Loucy (cell line): ENCODE measurements at regions not wholly inside any gene's neighbourhood (a gene's known extent, or its start where the extent isn't known, plus 50 kb on each side); places are given as distances from the start of the nearest gene placed in this dataset.

Source experiments
- H2AFZ ChIP-seq: fragments of 200-600 bp; sonication (generic); 2 replicates; pipeline ENCODE4 v1.6.0; 2016; ENCODE audit warnings: antibody characterized with exemption, mild to moderate bottlenecking, low read length, moderate library complexity
- H3F3A ChIP-seq: fragments of 200-600 bp; 2 replicates; pipeline ENCODE4 v1.6.0; 2016; ENCODE audit warnings: antibody characterized with exemption, low read depth, mild to moderate bottlenecking
- H3K27me3 ChIP-seq: fragments of 200-600 bp; sonication (generic); 2 replicates; pipeline ENCODE4 v1.6.1; 2014; ENCODE audit warnings: low read length, mild to moderate bottlenecking; ENCODE audit not compliant: insufficient read depth, poor library complexity, severe bottlenecking
- H3K36me3 ChIP-seq: fragments of 200-600 bp; sonication (generic); 2 replicates; pipeline ENCODE4 v1.6.1; 2016; ENCODE audit warnings: low read length; ENCODE audit not compliant: insufficient read depth
- H3K4me1 ChIP-seq: fragments of 200-600 bp; sonication (generic); 2 replicates; pipeline ENCODE4 v1.5.1; 2014; ENCODE audit warnings: low read length, mild to moderate bottlenecking; ENCODE audit not compliant: insufficient read depth, poor library complexity, severe bottlenecking
- H3K4me2 ChIP-seq: fragments of 200-600 bp; sonication (generic); 2 replicates; pipeline ENCODE4 v1.6.0; 2014; ENCODE audit warnings: antibody characterized with exemption, low read length, low read depth, mild to moderate bottlenecking; ENCODE audit not compliant: poor library complexity, severe bottlenecking
- H3K4me3 ChIP-seq: fragments of 200-600 bp; sonication (generic); 2 replicates; pipeline ENCODE4 v1.5.1; 2014; ENCODE audit warnings: low read length, mild to moderate bottlenecking, mixed read lengths; ENCODE audit not compliant: poor library complexity, severe bottlenecking
- H3K79me2 ChIP-seq: fragments of 200-600 bp; sonication (generic); 2 replicates; pipeline ENCODE4 v1.6.1; 2014; ENCODE audit warnings: low read length; ENCODE audit not compliant: insufficient read depth
- H3K9ac ChIP-seq: fragments of 200-600 bp; sonication (generic); 2 replicates; pipeline ENCODE4 v1.6.0; 2014; ENCODE audit warnings: mild to moderate bottlenecking, low read depth, low read length, moderate library complexity; ENCODE audit not compliant: poor library complexity, severe bottlenecking
- H3K9me2 ChIP-seq: fragments of 200-600 bp; sonication (generic); replicated peaks from 2 replicates; pipeline ENCODE4 v1.6.1; 2016; ENCODE audit warnings: low read depth, low read length, mixed read lengths
- H3K9me3 ChIP-seq: fragments of 200-600 bp; sonication (generic); 2 replicates; pipeline ENCODE4 v1.6.1; 2014; ENCODE audit warnings: mild to moderate bottlenecking, antibody characterized with exemption, low read length, low read depth; ENCODE audit not compliant: insufficient read depth
- H4K20me1 ChIP-seq: fragments of 200-600 bp; sonication (generic); 2 replicates; pipeline ENCODE4 v1.6.0; 2014; ENCODE audit warnings: antibody characterized with exemption, low read length, mild to moderate bottlenecking; ENCODE audit not compliant: insufficient read depth, poor library complexity, severe bottlenecking
- CTCF ChIP-seq: fragments of 200-600 bp; sonication (generic); conservative IDR thresholded peaks from 2 replicates; pipeline ENCODE4 v1.5.1; 2014; ENCODE audit warnings: mild to moderate bottlenecking, antibody characterized with exemption, low read length
- EZH2phosphoT487 ChIP-seq: fragments of 200-600 bp; IDR thresholded peaks from 2 replicates; pipeline ENCODE4 v1.6.1; 2018; ENCODE audit warnings: antibody characterized with exemption, mild to moderate bottlenecking, moderate library complexity, borderline replicate concordance

GRCh38 chr7:153088601-153089000 lies 329.0 kb downstream of the ACTR3B start:
- H2AFZ ChIP-seq, result no peak overlapping the region
- H3K9ac ChIP-seq, result no peak overlapping the region
- H4K20me1 ChIP-seq, result no peaks in the 10 kb centered on the region
- H3K79me2 ChIP-seq, result no peaks in the 10 kb centered on the region
- no peaks in the 10 kb centered on the region for H3K4me1 ChIP-seq
- peaks cover 7% of the 10 kb centered on the region; the same call in 1 of the 2 replicates for H3K9me3 ChIP-seq
- TF ChIP-seq CTCF, result no peak
- no peak for TF ChIP-seq EZH2phosphoT487
- H3K4me3 ChIP-seq, result no peak overlapping the region
- no peaks in the 10 kb centered on the region for H3F3A ChIP-seq
- H3K4me2 ChIP-seq, result no peak overlapping the region
- H3K9me2 ChIP-seq, result no peaks in the 10 kb centered on the region
- no peaks in the 10 kb centered on the region for H3K36me3 ChIP-seq
- H3K27me3 ChIP-seq, result no peaks in the 10 kb centered on the region

GRCh38 chr7:153090209-153090608 lies 330.7 kb downstream of the ACTR3B start:
- Histone ChIP-seq H3K79me2 (no peaks in the 10 kb centered on the region), H3K4me3 (no peak overlapping the region), H3K4me1 (no peaks in the 10 kb centered on the region), H2AFZ (no peak overlapping the region), H3K4me2 (no peak overlapping the region), H3K9ac (no peak overlapping the region), H3K9me2 (no peaks in the 10 kb centered on the region), H3F3A (no peaks in the 10 kb centered on the region), H3K27me3 (no peaks in the 10 kb centered on the region), H3K36me3 (no peaks in the 10 kb centered on the region), H3K9me3 (peaks cover 12% of the 10 kb centered on the region; the same call in 1 of the 2 replicates), H4K20me1 (no peaks in the 10 kb centered on the region)
- no peak for TF ChIP-seq CTCF
- no peak for TF ChIP-seq EZH2phosphoT487

GRCh38 chr7:153090764-153091163 lies 331.2 kb downstream of the ACTR3B start:
- Histone ChIP-seq H3K4me3 (no peak overlapping the region), H3K4me1 (no peaks in the 10 kb centered on the region), H3F3A (no peaks in the 10 kb centered on the region), H2AFZ (no peak overlapping the region), H3K36me3 (no peaks in the 10 kb centered on the region), H3K4me2 (no peak overlapping the region), H4K20me1 (no peaks in the 10 kb centered on the region), H3K79me2 (no peaks in the 10 kb centered on the region), H3K9ac (no peak overlapping the region), H3K9me3 (peaks cover 12% of the 10 kb centered on the region; the same call in 1 of the 2 replicates), H3K27me3 (no peaks in the 10 kb centered on the region), H3K9me2 (no peaks in the 10 kb centered on the region)
- TF ChIP-seq CTCF, result 0 out of 2 replicates have a peak, but pooled peaks have one; percentile 12
- no peak for TF ChIP-seq EZH2phosphoT487
